ENCODE measurements at regions not wholly inside any gene's neighbourhood (a gene's known extent, or its start where the extent isn't known, plus 50 kb on each side); places are given as distances from the start of the nearest gene placed in this dataset.

DNA sequence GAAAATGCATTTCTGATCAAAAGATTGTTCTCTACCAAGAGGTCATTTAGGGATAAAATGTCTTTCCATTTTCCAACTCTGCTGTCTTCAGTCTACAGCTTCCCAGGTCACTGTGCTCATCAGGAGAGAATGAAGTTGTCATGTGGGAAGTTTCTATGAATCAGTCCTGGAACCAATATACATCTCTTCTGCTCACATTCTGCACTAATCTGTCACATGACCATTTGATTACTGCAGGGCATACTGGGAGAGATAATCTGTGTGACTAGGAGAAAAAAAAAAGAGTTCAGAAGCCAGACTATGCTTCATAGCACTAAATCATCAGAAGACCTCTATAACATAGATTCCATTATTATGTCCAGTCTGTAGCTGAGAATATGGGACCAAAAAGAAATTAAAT, 611.5 kb downstream of the KCNA4 start:
- TF ChIP-seq, protein P1, sequence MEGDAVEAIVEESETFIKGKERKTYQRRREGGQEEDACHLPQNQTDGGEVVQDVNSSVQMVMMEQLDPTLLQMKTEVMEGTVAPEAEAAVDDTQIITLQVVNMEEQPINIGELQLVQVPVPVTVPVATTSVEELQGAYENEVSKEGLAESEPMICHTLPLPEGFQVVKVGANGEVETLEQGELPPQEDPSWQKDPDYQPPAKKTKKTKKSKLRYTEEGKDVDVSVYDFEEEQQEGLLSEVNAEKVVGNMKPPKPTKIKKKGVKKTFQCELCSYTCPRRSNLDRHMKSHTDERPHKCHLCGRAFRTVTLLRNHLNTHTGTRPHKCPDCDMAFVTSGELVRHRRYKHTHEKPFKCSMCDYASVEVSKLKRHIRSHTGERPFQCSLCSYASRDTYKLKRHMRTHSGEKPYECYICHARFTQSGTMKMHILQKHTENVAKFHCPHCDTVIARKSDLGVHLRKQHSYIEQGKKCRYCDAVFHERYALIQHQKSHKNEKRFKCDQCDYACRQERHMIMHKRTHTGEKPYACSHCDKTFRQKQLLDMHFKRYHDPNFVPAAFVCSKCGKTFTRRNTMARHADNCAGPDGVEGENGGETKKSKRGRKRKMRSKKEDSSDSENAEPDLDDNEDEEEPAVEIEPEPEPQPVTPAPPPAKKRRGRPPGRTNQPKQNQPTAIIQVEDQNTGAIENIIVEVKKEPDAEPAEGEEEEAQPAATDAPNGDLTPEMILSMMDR (IDR thresholded peaks at IDR 0.05 in 4 of 5, conservative IDR thresholded peaks at IDR 0.05 in 1 of 5): no peak
- TF ChIP-seq POLR2A (IDR thresholded peaks at IDR 0.05): no peak
